Stimulated activated CD8-positive, alpha-beta memory T cell treated with anti-CD3 and anti-CD28 coated beads, Interleukin-7, amount 100 ng/mL, for 48 hours (primary cell): ENCODE measurements at regions not wholly inside any gene's neighbourhood (a gene's known extent, or its start where the extent isn't known, plus 50 kb on each side); places are given as distances from the start of the nearest gene placed in this dataset.

ENCODE experiments used
- DNase-seq, 2 donors: peaks; one replicate each; pipeline ENCODE4 v3.0.0-alpha.2; 2020; ENCODE audit warnings: low read depth in 1 of 2; ENCODE audit errors: extremely low read depth in 1 of 2

DNA sequence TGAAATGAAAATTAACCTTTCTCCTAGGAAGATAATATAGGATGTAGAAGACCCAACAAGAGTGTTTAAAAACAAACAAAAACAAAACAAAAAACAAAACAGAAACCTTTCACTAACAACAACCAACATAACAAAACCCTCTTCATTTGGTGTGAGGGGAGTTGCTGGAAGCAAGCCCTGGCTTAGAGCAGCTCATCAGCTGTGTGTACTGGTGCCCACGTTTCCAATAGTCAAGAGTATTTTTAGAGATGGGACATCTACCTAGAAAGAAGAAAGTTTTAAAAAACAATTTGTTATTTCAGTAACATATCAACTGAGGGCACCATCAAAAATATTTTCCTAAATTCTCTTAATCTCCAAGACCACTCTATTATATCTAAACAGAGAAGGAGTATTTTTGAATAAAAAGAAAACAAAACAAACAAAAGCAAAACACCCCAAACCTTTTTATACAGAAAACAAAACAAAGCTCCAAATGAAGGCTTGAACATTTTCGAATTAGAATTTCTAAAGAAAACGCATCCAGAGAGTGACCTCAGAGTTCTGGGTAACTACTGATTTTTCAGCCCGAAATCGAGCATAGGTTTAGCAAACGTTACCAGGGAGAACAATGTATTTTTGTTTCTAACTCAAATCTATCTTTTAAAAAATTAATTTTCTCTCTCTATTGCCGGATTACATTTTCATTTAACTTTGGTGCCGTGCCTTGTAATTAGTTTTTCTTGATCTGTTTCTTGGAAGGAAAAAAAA, 134.6 kb downstream of the INSIG2 start:
- no peak for DNase-seq

DNA sequence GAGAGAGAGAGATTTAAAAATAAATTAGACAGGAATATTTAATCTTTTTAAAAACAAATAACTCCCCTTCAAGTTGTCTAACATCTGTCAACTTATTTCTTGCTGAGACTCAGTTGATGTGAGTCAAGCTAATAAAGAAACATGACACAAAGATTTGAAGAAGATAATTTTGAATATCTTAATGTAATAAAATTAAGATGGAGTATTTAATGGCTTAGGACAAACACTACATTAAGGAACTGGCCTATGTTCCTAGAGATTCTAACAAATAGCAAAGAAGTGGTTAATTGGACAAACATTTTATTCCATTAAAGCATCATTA, 134.0 kb downstream of the INSIG2 start:
- no peak for DNase-seq

DNA sequence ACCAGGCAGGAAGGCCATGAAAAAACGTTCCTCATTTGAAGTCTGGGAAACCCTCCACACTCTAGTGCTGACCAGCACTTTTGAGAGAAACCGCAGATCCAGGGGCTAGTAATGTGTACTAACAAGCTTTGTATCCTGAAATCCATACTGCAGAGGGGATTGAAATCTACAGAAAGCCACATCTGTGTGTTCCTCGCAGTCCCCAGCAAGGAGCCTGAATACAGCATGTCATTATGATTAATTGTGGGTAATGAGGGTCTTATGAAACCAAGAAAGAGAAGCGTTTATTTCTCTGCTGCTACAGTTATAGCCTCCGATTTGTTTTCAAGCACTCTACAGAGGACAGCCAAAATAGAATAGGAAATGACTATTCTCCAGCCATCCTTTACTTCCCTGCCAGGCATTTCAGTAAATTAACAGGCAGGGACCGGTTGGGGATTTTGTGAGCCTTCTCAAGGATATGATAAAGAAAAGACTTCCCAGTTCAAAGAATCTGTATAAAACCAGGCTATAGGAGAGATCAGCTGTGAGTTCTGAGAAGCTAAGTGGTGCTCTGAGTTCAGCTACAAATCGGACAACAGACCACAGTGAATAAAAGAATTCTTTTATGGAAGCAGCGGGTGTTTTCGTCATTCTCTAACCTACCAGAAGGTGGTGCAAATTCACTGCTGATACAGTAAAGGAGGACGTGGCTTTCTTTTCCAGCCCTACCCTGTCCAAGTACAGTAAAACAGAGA, 133.4 kb downstream of the INSIG2 start:
- DNase-seq, result no peak

DNA sequence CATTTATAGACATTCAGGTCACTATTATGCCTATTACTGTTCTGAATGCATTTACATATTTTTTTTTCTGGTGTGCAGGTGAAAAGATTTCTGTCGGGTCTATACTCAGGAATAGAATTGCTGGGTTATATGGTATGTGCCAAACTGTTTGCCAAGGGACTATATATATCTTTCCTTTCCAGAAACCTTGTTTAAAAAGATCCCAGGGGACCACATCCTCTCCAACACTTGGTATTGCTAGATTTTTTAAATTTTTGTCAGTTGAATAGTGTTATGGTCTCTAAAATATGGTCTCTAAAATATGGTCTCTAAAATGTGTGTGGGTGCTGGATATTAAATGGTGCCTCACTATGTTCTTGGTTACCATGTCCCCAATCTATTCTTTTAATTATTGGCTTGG, 131.3 kb downstream of the INSIG2 start:
- no peak for DNase-seq

DNA sequence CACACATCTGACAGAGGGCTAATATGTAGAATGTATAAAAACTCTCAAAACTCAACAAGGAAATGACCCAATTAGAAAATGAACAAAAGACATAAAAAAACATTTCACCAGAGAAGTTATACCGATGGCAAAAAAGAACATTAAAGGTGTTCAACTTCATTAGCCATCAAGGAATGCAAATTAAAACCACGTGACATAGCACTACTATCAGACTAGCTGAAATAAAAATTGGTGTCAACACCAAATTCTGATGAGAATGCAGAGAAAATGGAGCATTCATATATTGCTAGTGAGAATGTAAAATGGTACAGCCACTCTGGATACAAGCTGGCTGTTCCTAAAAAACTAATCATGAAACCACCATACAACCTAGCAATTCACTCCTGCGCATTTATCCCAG, 128.0 kb downstream of the INSIG2 start:
- DNase-seq, result no peak

DNA sequence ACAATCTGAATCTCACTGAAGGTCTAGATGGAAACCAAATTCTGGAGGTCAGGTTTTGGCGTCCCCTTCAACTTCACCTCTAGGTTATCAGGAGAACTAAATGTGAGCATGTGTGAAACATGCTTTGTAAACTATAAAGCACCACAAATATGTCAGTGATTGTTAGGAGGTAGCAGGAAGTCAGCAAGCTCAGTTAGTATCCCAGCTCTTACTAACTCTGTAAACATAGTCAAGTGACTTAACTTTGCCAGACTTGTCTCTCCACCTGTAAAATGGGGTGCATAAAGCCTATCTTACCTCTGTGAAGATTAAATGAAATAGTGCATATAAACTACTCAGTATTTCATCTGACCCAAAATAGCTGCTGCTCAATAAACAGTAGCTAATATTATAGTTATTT, 121.5 kb downstream of the INSIG2 start:
- DNase-seq, result no peak

DNA sequence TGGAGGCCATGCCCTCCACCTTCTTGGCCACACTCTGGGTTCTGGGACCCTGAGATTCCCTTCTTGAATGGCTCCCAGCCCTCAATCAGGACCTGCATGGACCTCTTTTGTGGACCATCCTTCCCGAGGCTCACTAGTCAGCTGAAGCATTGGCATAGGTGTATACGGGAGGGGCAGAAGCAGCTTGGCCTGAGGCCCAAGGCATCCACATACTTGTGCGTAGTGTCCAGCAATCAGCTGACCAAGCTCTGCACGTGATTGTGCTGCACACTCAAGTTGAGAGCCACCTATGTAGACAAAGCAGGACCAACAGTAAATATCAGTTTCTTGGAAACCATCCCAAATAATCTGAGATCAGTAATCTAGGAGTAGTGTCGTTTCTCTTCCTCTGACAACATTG, 119.6 kb downstream of the INSIG2 start:
- no peak for DNase-seq

DNA sequence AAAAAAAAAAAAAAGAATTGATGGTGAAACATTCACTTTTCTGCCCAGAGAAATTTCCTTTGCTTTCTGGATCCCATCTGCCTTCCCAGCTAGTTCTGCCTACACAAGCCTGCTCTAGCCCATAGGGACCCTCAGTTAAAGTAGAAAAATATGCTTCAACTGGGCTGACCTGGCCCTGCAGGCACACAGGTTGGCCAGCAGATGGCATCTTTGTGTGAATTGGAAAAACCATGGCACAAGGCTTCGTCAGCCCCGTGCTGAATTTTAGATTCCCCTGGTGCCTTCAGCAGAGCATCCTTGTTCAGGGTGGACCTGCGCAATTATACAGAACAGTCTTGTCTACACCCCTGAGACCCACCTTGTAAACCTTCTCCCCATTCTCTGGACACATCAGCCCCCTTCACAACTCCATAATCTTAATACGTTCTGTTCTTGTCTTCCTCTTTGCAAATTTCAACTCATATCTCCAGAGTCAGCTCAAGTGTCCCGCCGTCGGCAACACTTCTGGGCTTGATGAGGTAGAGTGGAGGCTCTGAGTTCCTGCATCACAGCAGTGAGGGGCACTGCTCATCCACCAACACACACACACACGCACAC, 114.5 kb downstream of the INSIG2 start:
- no peak for DNase-seq

DNA sequence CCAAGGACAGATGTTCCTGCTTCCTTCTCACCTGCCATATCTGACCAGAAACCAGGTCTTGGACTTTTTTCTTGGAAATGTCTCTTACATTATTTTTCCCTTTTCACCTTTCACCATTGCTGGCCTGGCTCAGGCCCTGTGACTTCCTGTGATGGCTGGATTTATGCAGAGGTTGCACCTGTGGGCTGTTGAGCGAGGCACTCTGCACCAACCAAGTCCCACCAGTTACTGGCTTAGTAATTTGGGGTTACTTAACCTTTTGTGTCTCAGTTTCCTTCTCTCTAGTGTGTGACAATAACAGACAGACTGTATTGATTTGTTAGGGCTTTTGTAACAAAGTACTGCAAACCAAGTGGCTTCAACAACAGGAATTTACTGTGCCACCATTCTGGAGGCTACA, 110.0 kb downstream of the INSIG2 start:
- no peak for DNase-seq

DNA sequence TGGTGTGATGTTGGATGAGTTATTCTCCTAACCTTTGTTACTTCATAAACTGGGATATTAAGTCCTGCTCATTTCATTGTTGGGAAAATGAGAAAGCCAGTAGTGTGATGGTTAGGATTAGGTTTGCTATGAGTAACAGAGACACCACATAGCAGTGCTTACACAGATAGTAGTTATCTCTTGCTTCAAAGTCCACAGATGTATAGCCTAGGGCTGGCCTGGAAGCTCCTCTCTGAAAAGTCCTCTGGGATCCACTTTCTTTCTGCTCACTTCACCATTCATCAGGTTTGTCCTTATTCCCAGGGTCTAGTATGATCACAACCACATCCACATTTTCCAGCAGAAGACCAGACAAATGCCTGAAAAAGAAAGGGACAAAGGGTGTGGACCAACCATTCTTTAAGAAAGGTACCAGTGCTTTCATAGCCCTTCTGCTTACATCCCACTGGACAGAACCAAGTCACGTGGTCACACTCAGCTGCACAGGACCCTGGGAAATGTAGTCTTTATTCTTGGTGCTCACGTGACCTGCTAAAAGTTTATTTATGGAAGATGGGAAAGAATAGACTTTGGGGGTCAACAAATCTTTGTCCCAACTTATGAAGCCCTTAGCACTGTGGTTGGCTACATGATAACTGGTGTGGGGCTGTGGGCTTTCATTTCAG, 108.9 kb downstream of the INSIG2 start:
- DNase-seq, result no peak

DNA sequence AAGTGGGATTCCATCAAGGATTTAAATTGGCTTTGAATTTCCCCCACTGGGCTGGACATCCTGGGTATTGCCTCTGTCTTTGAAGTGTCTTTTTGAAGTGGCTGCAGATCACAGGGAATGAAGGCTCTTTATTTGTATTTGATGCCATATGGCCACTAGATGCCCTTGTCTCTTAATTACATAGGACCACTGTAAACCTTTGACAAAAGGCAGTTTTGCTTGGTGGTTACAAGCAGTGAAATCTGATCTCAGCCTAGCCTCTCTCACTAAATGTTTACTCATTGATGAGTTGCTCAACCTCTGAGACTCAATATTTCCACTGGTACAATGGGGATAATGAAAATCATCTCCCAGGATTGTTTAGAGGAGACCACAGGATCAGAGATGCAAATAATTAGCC, 102.2 kb downstream of the INSIG2 start:
- no peak for DNase-seq

DNA sequence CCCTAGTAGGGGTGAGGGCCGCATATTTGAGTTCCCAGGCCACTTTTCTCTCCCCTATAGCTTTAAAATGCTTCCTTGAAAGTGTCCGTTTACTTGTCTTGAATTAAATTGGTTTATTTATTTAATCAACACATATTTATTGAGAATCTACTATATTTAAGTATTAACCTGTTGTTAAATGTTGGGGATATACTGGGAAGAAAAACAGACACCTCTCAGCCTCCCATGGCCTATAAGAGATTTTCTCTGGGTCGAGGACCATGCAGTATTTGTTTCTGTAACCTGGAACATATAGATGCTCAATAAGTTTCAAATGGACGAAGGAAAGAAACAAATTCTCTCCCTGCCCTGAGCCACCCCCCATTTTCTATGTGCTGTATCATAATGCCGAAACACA, 98.6 kb downstream of the INSIG2 start:
- DNase-seq, result no peak

DNA sequence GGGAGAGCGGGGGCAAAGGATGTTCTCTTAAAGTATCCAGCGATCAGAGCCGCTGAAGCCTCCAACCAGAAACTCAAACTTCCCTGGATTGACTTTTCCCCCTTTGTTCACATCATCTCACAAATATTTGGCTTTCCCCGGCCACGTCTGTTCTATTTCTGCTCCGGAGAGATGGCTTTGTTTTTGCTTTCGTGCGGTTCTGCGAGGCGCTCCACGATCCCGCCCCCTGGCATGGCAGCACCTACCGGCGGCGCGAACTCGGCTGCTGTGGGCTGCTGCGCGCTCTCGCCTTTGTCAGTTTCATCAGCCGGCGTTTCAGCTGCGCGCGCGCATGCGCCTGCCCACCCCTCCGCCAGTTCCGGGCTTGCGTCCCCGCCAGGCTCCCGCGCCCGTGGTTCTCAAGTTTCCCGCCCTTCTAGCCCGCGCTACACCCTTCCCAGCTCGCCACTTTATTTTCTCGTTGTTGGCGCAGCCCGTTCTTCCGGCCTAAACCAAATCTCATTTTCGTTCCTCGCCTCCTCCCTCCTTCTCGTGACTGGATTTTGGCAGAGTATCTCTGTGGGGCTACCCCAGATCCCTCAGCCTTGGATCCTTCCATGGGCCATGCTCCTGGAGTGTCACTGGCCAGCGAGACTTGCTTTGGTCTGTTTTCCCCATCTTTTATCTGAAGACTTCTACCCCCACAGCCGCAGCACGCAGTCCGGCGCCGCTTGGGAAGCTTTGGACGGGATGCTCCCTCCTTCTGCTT, 98.0 kb downstream of the INSIG2 start:
- DNase-seq, result peak; percentile 78 to 84

DNA sequence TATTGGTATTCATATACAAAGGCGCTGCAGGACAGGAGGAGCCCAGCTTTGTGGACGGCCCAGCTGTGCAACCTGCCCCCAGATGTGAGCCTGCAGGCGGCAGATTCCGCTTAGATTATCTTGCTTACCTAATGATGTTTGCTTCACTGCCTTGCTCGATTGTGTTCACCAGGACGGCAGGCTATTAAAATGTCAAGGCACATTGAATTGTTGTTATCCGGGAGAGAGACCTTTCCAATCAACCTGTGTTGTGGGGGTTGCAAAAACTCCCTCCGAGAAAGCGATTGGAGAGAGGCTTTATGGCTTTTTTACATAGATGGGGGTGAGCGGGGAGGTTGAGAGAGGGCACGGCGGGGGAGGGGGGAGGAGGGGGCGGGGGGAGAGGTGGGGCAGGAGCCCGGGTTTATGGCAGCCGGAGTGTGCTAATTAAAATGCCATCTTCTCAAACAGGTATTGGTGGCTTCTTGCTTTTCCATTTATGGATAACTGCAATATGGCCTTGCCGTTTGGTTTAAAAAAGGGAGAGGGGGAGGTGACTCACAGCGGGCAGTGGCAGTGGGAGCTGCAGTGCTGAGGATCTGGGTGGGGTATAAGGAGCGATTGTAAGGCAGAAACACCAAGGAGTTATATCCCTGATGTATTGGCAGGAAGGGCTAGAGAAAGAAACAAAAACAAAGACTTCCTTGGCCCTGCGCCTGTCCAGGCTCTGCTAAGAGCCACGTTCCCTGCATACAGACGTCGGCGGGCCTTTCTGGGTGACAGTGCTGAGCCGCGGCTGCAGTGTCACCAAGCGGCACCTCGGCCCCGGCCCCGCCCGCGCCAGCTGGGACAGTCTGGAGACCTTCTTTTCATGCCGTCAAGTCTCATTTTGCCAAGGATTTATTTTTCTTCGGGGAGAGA, 97.2 kb downstream of the INSIG2 start:
- no peak for DNase-seq

DNA sequence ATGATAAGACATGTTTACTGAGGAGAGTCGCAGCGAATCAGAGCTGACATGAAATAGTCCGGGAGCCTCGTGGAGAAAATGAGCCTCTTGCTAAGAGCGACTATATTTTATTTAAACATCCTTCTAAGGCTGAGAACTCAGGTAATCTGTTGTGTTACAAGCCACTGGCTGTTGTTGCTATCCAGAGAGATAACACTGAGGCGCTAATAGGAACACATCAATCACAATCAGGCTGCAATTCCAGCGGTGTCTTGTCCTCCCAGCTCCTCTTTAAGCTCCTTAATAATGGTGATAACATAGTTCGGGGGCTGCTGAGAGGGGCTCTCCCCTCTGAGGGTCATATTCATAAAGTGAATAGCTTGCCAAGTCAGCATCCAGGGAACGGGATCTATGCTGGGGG, 95.1 kb downstream of the INSIG2 start:
- DNase-seq, result no peak

DNA sequence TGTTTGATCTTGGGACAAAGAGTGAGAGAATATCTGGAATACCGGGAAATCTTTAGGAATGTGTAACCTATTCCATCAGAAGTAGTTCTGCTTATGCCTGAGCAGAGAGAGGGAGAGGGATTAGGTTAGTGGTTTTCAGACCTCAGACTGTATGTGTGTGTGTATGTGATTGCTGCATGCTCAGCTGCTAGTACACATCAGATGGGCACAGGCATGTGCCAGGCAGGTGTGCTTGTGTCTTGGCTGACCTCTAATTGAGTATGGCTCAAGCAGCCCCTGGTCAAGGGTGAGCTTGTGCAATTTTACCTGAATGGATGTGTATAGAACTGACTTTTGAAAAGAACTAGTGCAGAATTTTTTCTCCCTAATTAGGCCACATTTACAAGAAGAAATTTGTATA, 91.2 kb downstream of the INSIG2 start:
- DNase-seq, result no peak

DNA sequence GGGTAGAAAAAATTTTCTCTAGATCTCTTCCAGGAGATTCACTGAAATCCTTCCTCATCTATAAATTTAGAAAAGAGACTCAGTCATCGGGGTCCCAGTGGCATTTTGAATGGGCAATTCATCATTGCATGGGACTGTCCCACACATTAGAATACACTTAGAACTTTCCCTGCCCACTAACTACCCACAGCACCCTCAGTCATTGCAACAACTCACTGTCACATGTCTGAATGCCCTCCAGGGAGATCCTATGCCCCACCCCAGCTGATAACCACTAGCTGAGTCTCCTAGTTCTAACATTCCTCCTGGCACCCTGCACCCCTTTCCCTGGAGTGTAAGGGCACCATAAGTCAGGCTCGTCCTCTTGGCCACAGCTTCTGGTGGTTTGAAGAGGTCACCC, 89.6 kb downstream of the INSIG2 start:
- DNase-seq, result no peak

DNA sequence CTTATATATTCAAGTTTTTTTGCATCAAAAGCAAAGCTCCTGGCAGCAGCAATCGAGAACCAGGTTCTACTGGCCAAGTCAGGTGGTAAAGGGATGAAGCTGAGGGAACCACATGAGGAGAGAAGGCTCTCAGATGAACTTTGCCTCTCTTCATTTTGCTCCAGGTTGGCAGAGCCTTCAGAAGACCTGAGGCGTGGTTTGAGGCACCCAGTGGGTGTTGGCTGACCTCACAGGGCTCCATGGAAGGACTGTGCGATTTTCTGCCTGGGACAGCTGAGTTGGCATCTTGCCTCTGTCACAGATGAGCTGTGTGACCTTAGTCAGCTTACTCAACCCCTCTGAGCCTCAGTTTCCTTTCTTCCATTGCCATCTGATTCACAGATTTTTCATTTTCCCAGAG, 89.0 kb downstream of the INSIG2 start:
- DNase-seq, result peak in 1 of 2 donors; percentile 39

DNA sequence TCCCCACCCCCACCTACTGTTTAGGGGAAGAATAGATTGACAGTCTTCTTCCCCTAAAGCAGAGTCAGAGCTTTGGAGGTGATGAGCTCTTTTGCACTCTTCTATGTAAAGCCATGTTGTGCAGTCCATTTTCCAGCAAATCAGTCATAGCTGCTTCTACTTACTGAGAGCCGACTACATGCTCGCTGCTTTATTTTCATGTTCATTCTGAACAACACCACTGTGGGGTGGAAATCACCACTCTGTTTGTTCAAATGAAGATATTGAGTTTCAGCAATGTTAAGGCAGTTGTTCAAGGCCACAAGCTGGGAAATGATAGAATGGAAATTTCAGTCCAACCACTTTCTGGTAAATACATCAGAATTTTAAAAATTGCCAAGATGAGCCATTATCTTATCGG, 88.3 kb downstream of the INSIG2 start:
- DNase-seq, result no peak

DNA sequence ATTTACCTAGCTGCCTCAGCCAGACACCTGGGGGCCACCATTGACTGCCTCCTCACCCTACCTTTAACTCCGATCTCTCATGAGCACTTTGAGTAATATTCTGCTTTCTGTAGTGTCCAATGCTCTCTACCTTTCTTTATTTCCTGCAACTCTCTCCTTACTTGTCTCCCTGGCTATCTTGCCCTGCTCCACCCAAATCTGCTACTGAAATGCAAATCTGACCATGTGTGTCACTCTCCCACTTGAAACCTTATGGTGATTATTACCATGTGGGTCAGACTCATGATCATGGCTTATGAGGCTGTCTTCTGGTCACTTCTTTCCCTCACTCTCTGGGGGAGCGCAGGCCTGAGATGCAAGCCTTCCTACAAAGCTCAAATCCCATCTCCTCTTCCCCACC, 83.3 kb downstream of the INSIG2 start:
- no peak for DNase-seq
